ENCODE measurements at regions not wholly inside any gene's neighbourhood (a gene's known extent, or its start where the extent isn't known, plus 50 kb on each side); places are given as distances from the start of the nearest gene placed in this dataset.
"Not testable (repeated sequence)": the region's sequence is repeated elsewhere in the genome, so short reads cannot be mapped to it uniquely, and the experiment has no call there.

DNA sequence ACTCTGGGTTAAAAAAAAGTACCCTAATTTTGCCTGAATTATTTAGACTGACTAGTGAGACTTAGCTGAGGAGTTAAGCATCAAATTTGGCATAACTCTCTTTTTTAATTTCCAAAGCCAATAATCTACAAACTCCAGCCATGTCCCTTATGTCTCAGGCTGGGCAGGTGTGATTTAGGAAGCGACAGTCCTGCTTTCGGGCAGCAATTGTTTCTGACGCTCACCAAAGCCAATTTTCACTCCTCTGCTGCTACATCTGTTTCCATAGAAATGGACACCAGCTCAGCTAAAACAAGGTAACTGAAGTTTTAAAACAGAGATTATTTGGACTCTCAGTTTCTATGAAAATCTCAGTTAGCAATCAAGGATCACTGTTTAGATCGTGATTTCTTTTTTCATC is 338.7 kb downstream of the ABCC12 start:
- TF ChIP-seq SPI1 (IDR thresholded peaks at IDR 0.05; ENCODE audit: low read depth, low read length) (no peak), TAF1 (IDR thresholded peaks at IDR 0.05; ENCODE audit: low read depth, low read length) (no peak), PAX5 (IDR thresholded peaks at IDR 0.05; ENCODE audit: insufficient read depth, low read length, severe bottlenecking) (no peak), POU2F2 (IDR thresholded peaks at IDR 0.05; ENCODE audit: low read depth, low read length) (no peak)
- no peak for FAIRE-seq
- no peak for DNase-seq (ENCODE audit: insufficient read length, low spot score)

DNA sequence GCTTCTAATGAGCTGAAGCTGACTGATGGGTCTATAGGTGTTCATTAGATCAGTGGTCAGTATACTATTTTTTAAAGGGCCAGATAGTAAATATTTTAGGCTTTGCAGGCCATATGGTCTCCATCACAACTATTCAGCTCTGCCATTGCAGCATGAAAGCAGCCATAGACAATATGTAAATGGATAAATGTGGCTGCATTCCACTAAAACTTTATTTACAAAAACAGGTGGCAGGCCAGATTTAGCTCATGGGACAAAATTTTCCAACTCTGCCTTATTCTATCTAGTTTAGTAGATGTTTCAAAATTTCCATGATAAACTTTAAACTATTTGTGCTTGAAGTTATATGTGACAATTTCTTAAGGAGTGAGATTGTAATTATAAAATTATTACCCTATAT is 339.3 kb downstream of the ABCC12 start:
- no peak for TF ChIP-seq POLR2AphosphoS5 (IDR thresholded peaks at IDR 0.05; ENCODE audit: low read depth, low read length)
- no peak for TF ChIP-seq POU2F2 (IDR thresholded peaks at IDR 0.05; ENCODE audit: low read depth, low read length)
- DNase-seq (ENCODE audit: insufficient read length, low spot score), result no peak
- no peak for FAIRE-seq

DNA sequence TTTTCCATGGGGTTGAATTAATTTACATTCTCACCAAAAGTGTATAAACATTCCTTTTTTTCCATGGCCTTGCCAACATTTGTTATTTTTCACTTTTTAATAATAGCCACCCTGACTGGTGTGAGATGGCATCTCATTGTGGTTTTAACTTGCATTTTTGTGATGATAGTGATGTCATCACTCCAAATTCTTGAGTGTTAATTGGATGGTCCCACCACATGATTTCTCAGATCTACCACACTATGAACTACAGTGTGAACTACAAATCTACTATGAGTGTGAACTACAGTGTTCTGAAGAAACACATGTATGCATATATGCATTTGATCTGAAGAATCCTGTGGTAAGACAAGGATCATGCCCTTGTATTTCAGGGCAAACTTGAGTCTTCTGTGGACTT is 340.1 kb downstream of the ABCC12 start:
- no peak for TF ChIP-seq PAX5 (IDR thresholded peaks at IDR 0.05; ENCODE audit: insufficient read depth, low read length, severe bottlenecking)
- no peak for TF ChIP-seq POLR2AphosphoS5 (IDR thresholded peaks at IDR 0.05; ENCODE audit: low read depth, low read length)
- TF ChIP-seq POU2F2 (IDR thresholded peaks at IDR 0.05; ENCODE audit: low read depth, low read length), result no peak
- no peak for TF ChIP-seq TAF1 (IDR thresholded peaks at IDR 0.05; ENCODE audit: low read depth, low read length)
- no peak for TF ChIP-seq POLR2A (IDR thresholded peaks at IDR 0.05; ENCODE audit: low read depth, low read length)
- TF ChIP-seq SPI1 (IDR thresholded peaks at IDR 0.05; ENCODE audit: low read depth, low read length), result no peak
- FAIRE-seq (no peak), DNase-seq (ENCODE audit: insufficient read length, low spot score) (no peak)

DNA sequence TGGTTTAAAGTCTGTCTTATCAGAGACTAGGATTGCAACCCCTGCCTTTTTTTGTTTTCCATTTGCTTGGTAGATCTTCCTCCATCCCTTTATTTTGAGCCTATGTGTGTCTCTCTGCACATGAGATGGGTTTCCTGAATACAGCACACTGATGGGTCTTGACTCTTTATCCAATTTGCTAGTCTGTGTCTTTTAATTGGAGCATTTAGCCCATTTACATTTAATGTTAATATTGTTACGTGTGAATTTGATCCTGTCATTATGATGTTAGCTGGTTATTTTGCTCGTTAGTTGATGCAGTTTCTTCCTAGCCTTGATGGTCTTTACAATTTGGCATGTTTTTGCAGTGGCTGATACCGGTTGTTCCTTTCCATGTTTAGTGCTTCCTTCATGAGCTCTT is 344.0 kb downstream of the ABCC12 start:
- DNase-seq (ENCODE audit: insufficient read length, low spot score); FAIRE-seq: not testable (repeated sequence)

DNA sequence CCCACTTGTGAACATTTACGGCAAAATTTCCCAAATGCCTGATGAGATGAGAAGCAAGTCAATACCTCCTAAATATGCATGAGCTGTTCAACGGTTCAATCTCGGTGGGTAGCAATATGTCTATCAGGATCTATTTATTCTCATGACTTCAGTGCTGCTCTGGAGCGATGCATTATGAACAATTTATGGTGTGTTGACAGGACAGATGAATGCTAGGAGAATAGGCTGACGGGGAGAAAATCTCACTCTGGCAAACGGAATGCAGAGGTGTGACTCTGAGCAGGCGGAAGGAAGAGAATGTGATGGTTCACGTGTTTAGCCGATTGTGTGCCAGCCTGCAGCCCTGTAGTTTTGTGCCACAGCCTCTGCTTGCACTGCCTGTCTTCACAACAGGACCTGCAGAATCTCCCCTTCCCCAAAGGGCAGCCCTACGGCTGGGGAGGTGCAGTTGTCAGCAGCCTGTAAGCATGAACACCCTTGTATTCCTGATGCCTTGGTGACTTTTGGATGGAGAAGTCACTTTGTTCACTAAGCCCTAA is 345.2 kb downstream of the PHKB start:
- FAIRE-seq (no peak), DNase-seq (ENCODE audit: insufficient read length, low spot score) (no peak)
- no peak for TF ChIP-seq POLR2A (IDR thresholded peaks at IDR 0.05; ENCODE audit: low read depth, low read length)
- no peak for TF ChIP-seq TAF1 (IDR thresholded peaks at IDR 0.05; ENCODE audit: low read depth, low read length)
- TF ChIP-seq POU2F2 (IDR thresholded peaks at IDR 0.05; ENCODE audit: low read depth, low read length), result no peak
- no peak for TF ChIP-seq POLR2AphosphoS5 (IDR thresholded peaks at IDR 0.05; ENCODE audit: low read depth, low read length)
- TF ChIP-seq SPI1 (IDR thresholded peaks at IDR 0.05; ENCODE audit: low read depth, low read length), result no peak

DNA sequence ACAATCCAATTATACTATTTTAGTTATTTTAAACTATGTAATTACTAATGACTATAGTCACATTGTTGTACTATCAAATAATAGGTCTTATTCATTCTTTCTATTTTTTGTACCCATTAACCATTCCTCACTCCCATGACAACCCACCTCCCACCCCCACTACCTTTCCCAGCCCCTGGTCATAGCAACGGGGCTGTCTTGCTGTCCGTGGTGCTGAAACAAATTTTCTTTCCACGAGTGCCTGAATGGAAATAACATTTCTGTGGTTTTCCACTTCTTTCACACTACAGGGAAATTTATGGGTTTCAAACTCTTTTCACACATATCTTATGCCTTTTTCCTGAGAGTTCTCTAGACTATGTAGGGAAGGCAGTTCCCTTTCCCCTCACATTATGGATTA is 326.6 kb downstream of the PHKB start:
- no peak for TF ChIP-seq SPI1 (IDR thresholded peaks at IDR 0.05; ENCODE audit: low read depth, low read length)
- no peak for TF ChIP-seq POU2F2 (IDR thresholded peaks at IDR 0.05; ENCODE audit: low read depth, low read length)
- no peak for TF ChIP-seq POLR2A (IDR thresholded peaks at IDR 0.05; ENCODE audit: low read depth, low read length)
- TF ChIP-seq TAF1 (IDR thresholded peaks at IDR 0.05; ENCODE audit: low read depth, low read length), result no peak
- no peak for TF ChIP-seq PAX5 (IDR thresholded peaks at IDR 0.05; ENCODE audit: insufficient read depth, low read length, severe bottlenecking)
- TF ChIP-seq POLR2AphosphoS5 (IDR thresholded peaks at IDR 0.05; ENCODE audit: low read depth, low read length), result no peak
- FAIRE-seq (no peak), DNase-seq (ENCODE audit: insufficient read length, low spot score) (no peak)

DNA sequence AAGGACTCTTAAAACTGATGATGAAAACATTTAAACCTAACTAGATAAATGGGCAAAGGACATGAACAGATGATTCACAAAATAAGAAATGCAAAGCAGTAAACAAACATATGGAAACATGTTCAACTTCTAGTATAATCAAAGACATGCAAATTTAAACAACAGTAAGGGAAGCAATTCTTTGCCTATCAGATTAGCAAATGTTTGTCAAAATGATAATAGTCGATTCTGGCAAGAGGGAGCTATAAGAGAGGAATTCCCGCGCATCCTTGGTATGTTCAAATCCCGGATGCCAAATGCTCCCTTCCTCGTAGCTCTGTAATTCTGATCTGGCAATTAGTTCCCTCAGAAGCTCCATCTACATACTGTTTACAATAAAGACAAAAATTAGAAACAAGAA is 320.5 kb downstream of the PHKB start:
- no peak for DNase-seq (ENCODE audit: insufficient read length, low spot score)
- no peak for TF ChIP-seq POLR2AphosphoS5 (IDR thresholded peaks at IDR 0.05; ENCODE audit: low read depth, low read length)
- TF ChIP-seq TAF1 (IDR thresholded peaks at IDR 0.05; ENCODE audit: low read depth, low read length), result no peak
- TF ChIP-seq POU2F2 (IDR thresholded peaks at IDR 0.05; ENCODE audit: low read depth, low read length), result no peak
- TF ChIP-seq POLR2A (IDR thresholded peaks at IDR 0.05; ENCODE audit: low read depth, low read length), result no peak
- TF ChIP-seq PAX5 (IDR thresholded peaks at IDR 0.05; ENCODE audit: insufficient read depth, low read length, severe bottlenecking), result no peak
- TF ChIP-seq SPI1 (IDR thresholded peaks at IDR 0.05; ENCODE audit: low read depth, low read length), result no peak
- FAIRE-seq, result no peak

DNA sequence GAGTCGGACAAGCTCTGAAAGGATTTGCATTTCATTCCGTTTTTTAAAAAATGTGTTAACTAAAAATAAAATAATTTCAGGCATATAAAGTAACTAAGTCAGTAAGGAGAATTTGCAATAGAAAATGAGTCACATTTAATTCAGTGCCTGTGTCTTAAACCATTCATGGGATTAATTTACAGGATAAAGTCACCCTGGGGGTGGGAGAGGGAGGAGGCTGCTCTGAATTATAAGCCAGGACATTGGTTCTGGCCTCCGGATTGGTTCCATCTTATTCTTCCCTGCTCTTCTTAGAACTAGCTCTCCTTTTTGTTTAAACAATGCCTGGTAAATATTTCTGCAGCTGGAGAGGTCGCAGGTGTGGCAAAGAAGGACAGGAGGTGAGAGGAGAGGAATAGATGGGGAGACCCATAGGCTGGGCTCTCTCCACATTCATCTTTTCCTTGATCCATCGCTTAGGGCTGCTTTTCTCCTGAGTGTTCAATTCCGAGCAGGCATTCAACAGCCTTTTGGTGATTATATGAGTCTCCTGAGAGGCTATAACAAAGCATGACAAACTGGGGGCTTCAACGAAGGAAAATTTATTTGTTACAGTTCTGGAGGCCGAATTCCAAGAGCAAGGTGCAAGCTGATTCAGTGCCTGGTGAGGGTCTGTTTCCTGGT is 319.2 kb downstream of the PHKB start:
- no peak for TF ChIP-seq PAX5 (IDR thresholded peaks at IDR 0.05; ENCODE audit: insufficient read depth, low read length, severe bottlenecking)
- no peak for TF ChIP-seq POU2F2 (IDR thresholded peaks at IDR 0.05; ENCODE audit: low read depth, low read length)
- no peak for TF ChIP-seq POLR2A (IDR thresholded peaks at IDR 0.05; ENCODE audit: low read depth, low read length)
- TF ChIP-seq POLR2AphosphoS5 (IDR thresholded peaks at IDR 0.05; ENCODE audit: low read depth, low read length), result no peak
- TF ChIP-seq TAF1 (IDR thresholded peaks at IDR 0.05; ENCODE audit: low read depth, low read length), result no peak
- TF ChIP-seq SPI1 (IDR thresholded peaks at IDR 0.05; ENCODE audit: low read depth, low read length), result no peak
- FAIRE-seq (no peak), DNase-seq (ENCODE audit: insufficient read length, low spot score) (no peak)

DNA sequence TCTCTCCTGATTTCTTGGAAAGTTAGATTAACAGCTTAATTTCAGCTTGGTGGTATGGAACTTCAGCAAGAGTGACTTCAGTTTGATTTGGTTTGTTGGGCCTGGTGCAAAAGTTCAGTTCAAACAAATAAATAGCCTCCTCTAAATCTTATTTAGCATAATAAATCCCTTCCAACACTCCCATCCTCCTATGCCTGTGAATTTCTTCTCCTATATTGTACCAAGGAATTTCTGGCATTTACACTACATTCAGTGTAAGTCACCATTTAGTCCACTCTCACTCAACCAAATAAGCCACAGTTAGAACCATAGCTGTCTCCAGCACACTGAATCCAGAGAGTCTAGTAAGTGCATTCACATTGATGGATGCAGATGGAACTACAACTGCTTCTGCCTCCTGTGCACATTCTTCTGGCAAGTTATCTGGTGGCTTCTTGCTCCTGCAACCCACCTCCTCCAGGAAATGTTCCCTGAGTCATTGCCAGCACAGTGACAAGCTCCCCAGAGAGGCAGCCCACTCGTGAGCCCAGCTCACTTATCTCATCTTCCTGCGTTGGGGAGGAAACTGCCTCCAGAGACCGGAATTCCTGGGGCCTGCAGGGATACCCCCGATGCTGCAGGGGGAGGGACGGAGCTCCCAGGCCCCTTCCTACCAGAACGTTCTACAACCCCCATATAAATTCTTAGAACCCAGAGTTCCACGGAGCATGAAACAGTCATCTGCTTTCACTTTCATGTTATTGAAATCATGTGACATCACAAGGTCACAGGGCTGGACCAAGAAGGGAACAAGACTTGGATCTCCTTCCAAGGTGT is 318.3 kb downstream of the PHKB start:
- TF ChIP-seq POLR2AphosphoS5 (IDR thresholded peaks at IDR 0.05; ENCODE audit: low read depth, low read length) (no peak), TAF1 (IDR thresholded peaks at IDR 0.05; ENCODE audit: low read depth, low read length) (no peak), PAX5 (IDR thresholded peaks at IDR 0.05; ENCODE audit: insufficient read depth, low read length, severe bottlenecking) (no peak), POLR2A (IDR thresholded peaks at IDR 0.05; ENCODE audit: low read depth, low read length) (no peak), POU2F2 (IDR thresholded peaks at IDR 0.05; ENCODE audit: low read depth, low read length) (no peak), SPI1 (IDR thresholded peaks at IDR 0.05; ENCODE audit: low read depth, low read length) (no peak)
- DNase-seq (ENCODE audit: insufficient read length, low spot score) (no peak), FAIRE-seq (no peak)
